Activated B cell treated with CpG ODN at 0.5 μM for 24 hours (primary cell): ENCODE measurements at regions not wholly inside any gene's neighbourhood (a gene's known extent, or its start where the extent isn't known, plus 50 kb on each side); places are given as distances from the start of the nearest gene placed in this dataset.

Experiments used
- ATAC-seq: fragments of 200-7000 bp; cut with Tn5 transposase; one replicate; pipeline ENCODE4 v1.10.0; 2021; ENCODE audit warnings: low read depth, mild to moderate bottlenecking, moderate library complexity
- CTCF ChIA-PET: fragments of 350-600 bp; sonication (Branson Sonifier 250); formaldehyde crosslinking; loops from one replicate; lab custom pipeline; 2021; ENCODE audit warnings: antibody characterized with exemption; lab: Charles Lee
- POLR2A ChIA-PET: fragments of 350-600 bp; sonication (Branson Sonifier 250); formaldehyde crosslinking; loops from one replicate; lab custom pipeline; 2021; ENCODE audit warnings: antibody characterized with exemption; lab: Charles Lee
- DNase-seq: peaks from one replicate; pipeline ENCODE4 v3.0.0; 2022
- H3K27ac Mint-ChIP-seq: one replicate; pipeline ENCODE4 v1.8.0; 2020; ENCODE audit warnings: mixed read lengths
- H3K27me3 Mint-ChIP-seq: one replicate; pipeline ENCODE4 v1.8.0; 2021; ENCODE audit warnings: mixed read lengths
- H3K36me3 Mint-ChIP-seq: one replicate; pipeline ENCODE4 v1.8.0; 2021; ENCODE audit warnings: low read depth, mixed read lengths
- H3K4me1 Mint-ChIP-seq: one replicate; pipeline ENCODE4 v1.8.0; 2021; ENCODE audit warnings: mixed read lengths
- H3K4me3 Mint-ChIP-seq: one replicate; pipeline ENCODE4 v1.8.0; 2020; ENCODE audit warnings: mild to moderate bottlenecking, mixed read lengths
- H3K9me3 Mint-ChIP-seq: one replicate; pipeline ENCODE4 v1.8.0; 2020; ENCODE audit warnings: mixed read lengths
- intact Hi-C: fragments of 100-400 bp; cut with micrococcal nuclease; formaldehyde crosslinking; loops from one replicate; pipeline ENCODE4 v1.15.1; 2024
- TF ChIP-seq, protein P1 (sequence below): fragments of 200-600 bp; IDR thresholded peaks from one replicate; pipeline ENCODE4 v1.8.0; 2022; ENCODE audit warnings: antibody characterized with exemption, mild to moderate bottlenecking

DNA sequence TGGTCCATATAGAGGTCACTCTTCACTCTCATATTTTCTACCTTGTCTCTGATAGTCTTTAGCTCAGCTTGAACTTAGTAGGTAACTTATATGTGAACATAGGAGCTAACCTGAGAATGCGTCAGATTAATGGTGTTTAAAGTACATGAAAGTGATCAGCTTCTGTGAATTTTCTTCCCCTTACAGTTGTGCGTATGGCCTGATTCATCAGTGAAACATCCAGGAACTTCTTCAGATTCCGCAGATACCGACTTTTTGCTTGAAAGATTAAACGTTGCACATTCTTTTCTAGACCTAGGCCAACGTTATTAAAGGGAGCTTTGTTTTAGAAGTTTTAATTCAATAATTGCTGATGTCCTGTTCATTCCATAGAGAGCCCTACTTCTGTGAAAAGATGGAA lies 1945.1 kb upstream of the SEL1L start:
- intact Hi-C loops = no loop called here
- Mint-ChIP-seq H3K4me1 (no peaks in the 10 kb centered on the region), H3K27ac (no peak overlapping the region), H3K4me3 (no peak overlapping the region), H3K9me3 (peaks cover 5% of the 10 kb centered on the region), H3K27me3 (no peaks in the 10 kb centered on the region), H3K36me3 (no peaks in the 10 kb centered on the region)
- ChIA-PET CTCF (no interaction called here), POLR2A (no interaction called here)
- ATAC-seq (no peak), DNase-seq (no peak)
- TF ChIP-seq, protein P1, sequence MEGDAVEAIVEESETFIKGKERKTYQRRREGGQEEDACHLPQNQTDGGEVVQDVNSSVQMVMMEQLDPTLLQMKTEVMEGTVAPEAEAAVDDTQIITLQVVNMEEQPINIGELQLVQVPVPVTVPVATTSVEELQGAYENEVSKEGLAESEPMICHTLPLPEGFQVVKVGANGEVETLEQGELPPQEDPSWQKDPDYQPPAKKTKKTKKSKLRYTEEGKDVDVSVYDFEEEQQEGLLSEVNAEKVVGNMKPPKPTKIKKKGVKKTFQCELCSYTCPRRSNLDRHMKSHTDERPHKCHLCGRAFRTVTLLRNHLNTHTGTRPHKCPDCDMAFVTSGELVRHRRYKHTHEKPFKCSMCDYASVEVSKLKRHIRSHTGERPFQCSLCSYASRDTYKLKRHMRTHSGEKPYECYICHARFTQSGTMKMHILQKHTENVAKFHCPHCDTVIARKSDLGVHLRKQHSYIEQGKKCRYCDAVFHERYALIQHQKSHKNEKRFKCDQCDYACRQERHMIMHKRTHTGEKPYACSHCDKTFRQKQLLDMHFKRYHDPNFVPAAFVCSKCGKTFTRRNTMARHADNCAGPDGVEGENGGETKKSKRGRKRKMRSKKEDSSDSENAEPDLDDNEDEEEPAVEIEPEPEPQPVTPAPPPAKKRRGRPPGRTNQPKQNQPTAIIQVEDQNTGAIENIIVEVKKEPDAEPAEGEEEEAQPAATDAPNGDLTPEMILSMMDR = no peak

DNA sequence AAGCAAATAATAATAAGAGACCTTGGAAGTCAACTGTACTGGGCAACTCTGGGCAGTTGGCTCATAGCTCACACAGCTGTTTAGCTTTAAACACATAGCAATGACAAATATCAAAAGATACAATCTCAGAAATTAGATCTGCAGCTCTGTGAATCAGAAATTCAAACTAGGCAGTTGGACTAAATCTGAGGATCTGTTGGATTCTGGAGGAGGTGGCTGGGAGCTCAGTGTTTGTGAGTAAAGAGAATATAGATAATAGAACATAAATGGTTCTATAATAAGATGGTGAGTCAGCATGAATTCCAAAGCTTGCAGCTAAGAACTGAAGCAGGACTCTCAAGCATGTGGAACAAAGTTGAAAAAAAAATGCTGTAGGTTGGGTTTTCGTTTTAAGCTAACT lies 1949.4 kb upstream of the SEL1L start:
- Mint-ChIP-seq H3K27me3 (no peaks in the 10 kb centered on the region), H3K27ac (no peak overlapping the region), H3K4me3 (no peak overlapping the region), H3K36me3 (no peaks in the 10 kb centered on the region), H3K4me1 (no peaks in the 10 kb centered on the region), H3K9me3 (peaks cover 4% of the 10 kb centered on the region)
- POLR2A ChIA-PET = no interaction called here
- DNase-seq = no peak
- CTCF ChIA-PET = no interaction called here
- no peak for ATAC-seq
- intact Hi-C loops = no loop called here
- TF ChIP-seq, protein P1 = no peak

DNA sequence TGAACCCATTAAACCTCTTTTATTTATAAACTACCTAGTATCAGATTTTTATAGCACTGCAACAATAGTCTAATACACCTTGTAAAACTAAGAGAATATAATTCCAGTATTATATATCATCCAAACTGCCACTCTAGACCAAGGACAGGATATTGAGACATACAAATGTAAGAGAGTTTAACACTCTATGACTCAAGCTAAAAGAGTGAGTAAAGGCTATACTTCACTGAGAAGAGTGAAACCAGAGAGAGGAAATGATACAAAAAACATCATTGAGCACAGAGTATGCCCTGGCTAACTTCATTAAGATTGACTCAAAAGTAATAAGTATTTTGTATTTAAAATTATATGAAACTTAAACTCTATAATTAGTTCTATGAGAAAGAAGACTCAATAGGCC lies 1951.9 kb upstream of the SEL1L start:
- Mint-ChIP-seq H3K27me3 (no peaks in the 10 kb centered on the region), H3K9me3 (peaks cover 4% of the 10 kb centered on the region), H3K36me3 (no peaks in the 10 kb centered on the region), H3K4me1 (no peaks in the 10 kb centered on the region), H3K4me3 (no peak overlapping the region), H3K27ac (no peak overlapping the region)
- ChIA-PET CTCF (no interaction called here), POLR2A (no interaction called here)
- intact Hi-C loops = no loop called here
- ATAC-seq (no peak), DNase-seq (no peak)
- TF ChIP-seq, protein P1 = no peak

DNA sequence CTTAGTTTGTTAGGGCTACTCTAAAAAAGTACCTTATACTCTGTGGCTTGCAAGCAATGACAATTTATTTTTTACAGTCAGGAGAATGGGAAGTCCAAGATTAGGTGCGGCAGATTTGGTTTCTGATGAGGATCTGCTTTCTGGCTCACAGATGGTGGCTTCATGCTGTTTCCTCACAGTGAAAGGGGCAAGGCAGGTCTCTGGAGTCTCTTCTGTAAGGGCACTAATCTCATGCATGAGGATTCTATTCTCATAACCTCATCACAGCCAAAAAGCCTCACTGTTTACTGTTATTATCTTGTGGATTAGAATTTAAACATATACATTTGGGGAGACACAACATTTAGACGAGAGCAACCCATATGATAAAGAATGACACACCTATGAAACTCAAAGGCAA lies 1957.4 kb upstream of the SEL1L start:
- TF ChIP-seq, protein P1 = no peak
- Mint-ChIP-seq H3K4me1 (no peaks in the 10 kb centered on the region), H3K36me3 (no peaks in the 10 kb centered on the region), H3K27me3 (no peaks in the 10 kb centered on the region), H3K27ac (no peak overlapping the region), H3K9me3 (peaks cover 8% of the 10 kb centered on the region), H3K4me3 (no peak overlapping the region)
- ChIA-PET POLR2A (no interaction called here), CTCF (no interaction called here)
- intact Hi-C loops = no loop called here
- ATAC-seq = no peak
- no peak for DNase-seq

DNA sequence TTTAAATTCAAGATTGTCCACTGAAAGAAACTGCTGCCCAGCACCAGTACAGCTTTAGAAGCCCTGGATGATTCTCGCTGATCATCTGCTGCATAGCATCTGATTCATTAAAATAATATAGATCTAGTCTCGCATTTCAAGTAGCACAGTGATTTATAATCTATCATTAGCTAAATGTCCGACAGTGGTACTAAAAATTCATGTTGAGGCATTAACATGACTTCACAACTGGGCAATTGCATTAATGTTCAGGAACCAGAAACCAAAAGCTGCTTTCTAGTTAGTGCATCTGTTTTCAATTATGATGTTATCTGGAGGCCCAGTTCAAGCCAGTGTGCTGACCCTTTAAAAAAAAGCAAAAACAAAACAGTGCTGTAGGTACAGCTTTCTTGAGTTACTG lies 1987.2 kb upstream of the SEL1L start:
- CTCF ChIA-PET = interaction anchor here (0.6 kb wide), 1 partner anchor 21 kb away, joined by 3 read pairs; no protein-coding TSS in a partner anchor
- POLR2A ChIA-PET = no interaction called here
- no peaks in the 10 kb centered on the region for H3K9me3 Mint-ChIP-seq

More for the DNA sequence above, 1987.2 kb upstream of the SEL1L start:
- no peak for DNase-seq
- Mint-ChIP-seq H3K36me3 (no peaks in the 10 kb centered on the region), H3K27me3 (no peaks in the 10 kb centered on the region), H3K4me1 (no peaks in the 10 kb centered on the region), H3K27ac (no peak overlapping the region), H3K4me3 (no peak overlapping the region)
- ATAC-seq = no peak
- intact Hi-C loops = no loop called here
- TF ChIP-seq, protein P1 = no peak
